Fibroblast of villous mesenchyme (primary cell): ENCODE measurements at regions not wholly inside any gene's neighbourhood (a gene's known extent, or its start where the extent isn't known, plus 50 kb on each side); places are given as distances from the start of the nearest gene placed in this dataset.

ENCODE experiments used
- DNase-seq: peaks from one replicate; pipeline ENCODE4 v3.0.0-alpha.2; 2010; ENCODE audit warnings: low read depth
- H3K4me3 ChIP-seq: 2 replicates; pipeline ENCODE4 v1.5.1; 2011; ENCODE audit warnings: low read depth, mild to moderate bottlenecking, low read length
- CTCF ChIP-seq: IDR thresholded peaks from 2 replicates; pipeline ENCODE4 v1.5.1; 2012; ENCODE audit warnings: low read depth, mild to moderate bottlenecking, low read length; ENCODE audit not compliant: insufficient read depth

DNA sequence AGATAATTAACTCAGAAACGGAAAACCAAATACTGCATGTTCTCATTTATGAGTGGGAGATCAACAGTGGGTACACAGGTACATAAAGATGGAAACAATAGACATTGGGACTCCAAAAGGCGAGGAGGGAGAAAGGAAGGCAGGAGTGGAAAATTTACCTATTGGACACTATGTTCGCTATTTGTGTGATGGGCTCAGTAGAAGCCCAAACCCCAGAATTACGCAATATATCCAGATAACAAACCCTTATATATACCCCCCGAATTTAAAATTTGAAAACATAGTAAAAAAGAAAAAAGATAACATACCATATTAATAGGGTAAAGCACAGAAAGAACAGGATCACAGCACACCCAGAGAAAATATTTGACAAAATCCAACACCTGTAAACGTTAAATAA, 1351.7 kb upstream of the FAM98A start:
- TF ChIP-seq CTCF = no peak
- H3K4me3 ChIP-seq = no peak overlapping the region
- no peak for DNase-seq

- no peak overlapping the region for H3K4me3 ChIP-seq
- no peak for TF ChIP-seq CTCF
- DNase-seq = no peak
These were observed 1350.2 kb upstream of the FAM98A start for GRCh38 chr2:34949316-34949715.

DNA sequence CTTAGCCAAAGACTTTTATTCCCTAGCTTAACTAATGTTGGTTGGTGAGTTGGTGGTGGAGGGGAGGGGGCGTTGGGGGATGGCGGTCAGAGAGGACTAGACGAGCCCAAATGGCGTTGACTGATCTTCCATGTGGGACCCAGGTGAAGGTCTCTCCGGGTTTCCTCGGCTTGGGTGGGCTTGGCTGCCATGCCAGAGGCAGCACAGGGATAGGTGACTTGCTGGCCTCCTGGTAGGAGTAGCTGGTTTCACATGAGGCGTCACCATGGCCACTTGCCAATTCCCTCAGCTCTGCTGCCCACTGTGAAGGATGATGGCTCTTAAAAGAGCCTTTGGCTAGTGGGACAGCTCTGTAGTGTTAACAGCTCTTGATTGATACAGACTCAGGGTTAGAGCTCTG, 1337.0 kb upstream of the FAM98A start:
- no peak overlapping the region for H3K4me3 ChIP-seq
- no peak for DNase-seq
- TF ChIP-seq CTCF = no peak

- TF ChIP-seq CTCF = no peak
- no peak for DNase-seq
- H3K4me3 ChIP-seq = no peak overlapping the region
These were observed 1313.0 kb upstream of the FAM98A start for GRCh38 chr2:34912084-34912483.

- no peak overlapping the region for H3K4me3 ChIP-seq
- DNase-seq = no peak
- TF ChIP-seq CTCF = no peak
These were observed 1311.0 kb upstream of the FAM98A start for GRCh38 chr2:34909992-34910705.

- H3K4me3 ChIP-seq = no peak overlapping the region
- TF ChIP-seq CTCF = no peak
- DNase-seq = no peak
These were observed 1308.7 kb upstream of the FAM98A start for GRCh38 chr2:34907812-34908211.

DNA sequence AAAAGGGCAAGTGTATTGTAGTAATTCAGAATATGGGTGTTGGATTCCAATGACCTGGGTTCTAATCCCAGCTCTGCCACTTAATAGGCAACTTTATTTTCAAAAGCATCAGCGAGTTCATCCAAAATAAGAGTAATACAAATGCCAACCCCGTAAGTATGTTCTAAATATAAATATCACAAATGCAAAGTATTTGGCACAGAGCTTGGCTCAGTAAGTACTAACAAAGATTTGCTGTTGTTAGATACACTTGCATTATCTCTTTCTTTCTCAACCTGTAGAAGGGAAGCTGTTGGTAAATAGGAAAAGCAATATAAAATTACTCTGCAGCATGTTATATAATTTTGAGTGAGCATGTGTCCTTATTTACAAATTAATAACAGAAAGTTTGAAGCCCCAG, 1302.6 kb upstream of the FAM98A start:
- TF ChIP-seq CTCF = no peak
- DNase-seq = no peak
- H3K4me3 ChIP-seq = no peak overlapping the region
